ENCODE measurements at regions not wholly inside any gene's neighbourhood (a gene's known extent, or its start where the extent isn't known, plus 50 kb on each side); places are given as distances from the start of the nearest gene placed in this dataset.

GRCh38 chr13:85619321-85619720, 179.9 kb downstream of the SLITRK6 start:
- Histone ChIP-seq H3K36me3 (replicated peaks; ENCODE audit: low read depth, low read length) (no peaks in the 10 kb centered on the region), H2AFZ (ENCODE audit: low read depth, low read length) (no peak overlapping the region), H3K79me2 (ENCODE audit: low read length) (no peaks in the 10 kb centered on the region), H3K9ac (ENCODE audit: low read length) (no peak overlapping the region), H3K27ac (ENCODE audit: low read length) (no peak overlapping the region), H3K4me2 (ENCODE audit: low read length) (no peak overlapping the region), H3K4me3 (ENCODE audit: low read length) (no peak overlapping the region), H3K27me3 (ENCODE audit: low read depth, low read length) (no peaks in the 10 kb centered on the region), H4K20me1 (ENCODE audit: insufficient read depth, low read length) (no peaks in the 10 kb centered on the region), H3K9me3 (ENCODE audit: insufficient read depth, low read length) (no peaks in the 10 kb centered on the region), H3K4me1 (ENCODE audit: low read length) (no peaks in the 10 kb centered on the region)
- TF ChIP-seq EZH2phosphoT487 (IDR thresholded peaks at IDR 0.05; ENCODE audit: low read depth) = no peak
- TF ChIP-seq, protein P1, sequence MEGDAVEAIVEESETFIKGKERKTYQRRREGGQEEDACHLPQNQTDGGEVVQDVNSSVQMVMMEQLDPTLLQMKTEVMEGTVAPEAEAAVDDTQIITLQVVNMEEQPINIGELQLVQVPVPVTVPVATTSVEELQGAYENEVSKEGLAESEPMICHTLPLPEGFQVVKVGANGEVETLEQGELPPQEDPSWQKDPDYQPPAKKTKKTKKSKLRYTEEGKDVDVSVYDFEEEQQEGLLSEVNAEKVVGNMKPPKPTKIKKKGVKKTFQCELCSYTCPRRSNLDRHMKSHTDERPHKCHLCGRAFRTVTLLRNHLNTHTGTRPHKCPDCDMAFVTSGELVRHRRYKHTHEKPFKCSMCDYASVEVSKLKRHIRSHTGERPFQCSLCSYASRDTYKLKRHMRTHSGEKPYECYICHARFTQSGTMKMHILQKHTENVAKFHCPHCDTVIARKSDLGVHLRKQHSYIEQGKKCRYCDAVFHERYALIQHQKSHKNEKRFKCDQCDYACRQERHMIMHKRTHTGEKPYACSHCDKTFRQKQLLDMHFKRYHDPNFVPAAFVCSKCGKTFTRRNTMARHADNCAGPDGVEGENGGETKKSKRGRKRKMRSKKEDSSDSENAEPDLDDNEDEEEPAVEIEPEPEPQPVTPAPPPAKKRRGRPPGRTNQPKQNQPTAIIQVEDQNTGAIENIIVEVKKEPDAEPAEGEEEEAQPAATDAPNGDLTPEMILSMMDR (IDR thresholded peaks at IDR 0.05; ENCODE audit: low read depth, low read length) = no peak

DNA sequence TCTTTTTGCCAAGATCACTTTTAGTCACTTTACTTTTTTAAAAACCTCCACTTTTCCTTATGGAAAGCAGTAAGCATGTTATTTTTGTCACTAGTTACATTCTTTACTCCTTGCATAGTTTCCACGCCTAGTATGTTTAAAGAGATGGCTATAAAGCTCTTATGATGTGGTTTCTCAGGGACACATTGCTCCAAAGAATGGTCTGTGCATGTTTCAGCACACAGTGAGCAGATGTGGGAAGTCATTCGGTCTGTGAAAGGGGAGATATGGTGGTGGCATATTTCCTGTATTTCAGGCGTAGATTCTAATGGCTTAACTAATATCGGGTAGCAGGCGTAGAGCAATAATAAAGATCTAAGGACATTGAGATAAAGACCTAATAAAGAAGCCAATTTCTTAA, 180.7 kb downstream of the SLITRK6 start:
- Histone ChIP-seq H3K36me3 (replicated peaks; ENCODE audit: low read depth, low read length) (no peaks in the 10 kb centered on the region), H3K79me2 (ENCODE audit: low read length) (no peaks in the 10 kb centered on the region), H4K20me1 (ENCODE audit: insufficient read depth, low read length) (no peaks in the 10 kb centered on the region), H3K4me1 (ENCODE audit: low read length) (no peaks in the 10 kb centered on the region), H3K4me2 (ENCODE audit: low read length) (no peak overlapping the region), H2AFZ (ENCODE audit: low read depth, low read length) (no peak overlapping the region), H3K27me3 (ENCODE audit: low read depth, low read length) (no peaks in the 10 kb centered on the region), H3K4me3 (ENCODE audit: low read length) (no peak overlapping the region), H3K27ac (ENCODE audit: low read length) (no peak overlapping the region), H3K9ac (ENCODE audit: low read length) (no peak overlapping the region), H3K9me3 (ENCODE audit: insufficient read depth, low read length) (no peaks in the 10 kb centered on the region)
- TF ChIP-seq, protein P1 (IDR thresholded peaks at IDR 0.05; ENCODE audit: low read depth, low read length) = no peak

DNA sequence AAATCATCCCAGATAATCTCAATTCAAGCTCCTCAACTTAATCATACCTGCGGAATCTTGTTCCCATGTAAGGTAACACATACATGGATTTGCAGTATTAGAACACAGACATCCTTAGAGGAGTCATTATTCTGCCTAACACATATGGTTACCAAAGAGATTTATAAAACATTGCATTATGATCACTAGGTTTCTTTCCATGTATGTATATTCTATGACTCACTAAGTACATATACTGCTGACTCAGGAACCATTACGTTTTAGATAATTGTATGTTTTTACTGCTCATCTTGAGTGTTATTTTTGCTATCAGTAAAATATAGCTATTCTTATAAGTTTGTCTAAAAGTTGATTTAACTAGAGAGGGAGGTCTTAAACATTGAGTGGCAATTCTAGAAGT, 182.9 kb downstream of the SLITRK6 start:
- H3K9me3 ChIP-seq (ENCODE audit: insufficient read depth, low read length) = no peaks in the 10 kb centered on the region
- H3K79me2 ChIP-seq (ENCODE audit: low read length) = no peaks in the 10 kb centered on the region
- TF ChIP-seq EZH2phosphoT487 (IDR thresholded peaks at IDR 0.05; ENCODE audit: low read depth) = no peak
- TF ChIP-seq, protein P1 (IDR thresholded peaks at IDR 0.05; ENCODE audit: low read depth, low read length) = no peak
- no peaks in the 10 kb centered on the region for H3K4me1 ChIP-seq (ENCODE audit: low read length)
- H2AFZ ChIP-seq (ENCODE audit: low read depth, low read length) = no peak overlapping the region
- H3K4me2 ChIP-seq (ENCODE audit: low read length) = no peak overlapping the region
- no peaks in the 10 kb centered on the region for H3K36me3 ChIP-seq (replicated peaks; ENCODE audit: low read depth, low read length)
- no peak overlapping the region for H3K4me3 ChIP-seq (ENCODE audit: low read length)
- no peak overlapping the region for H3K9ac ChIP-seq (ENCODE audit: low read length)
- H3K27ac ChIP-seq (ENCODE audit: low read length) = no peak overlapping the region
- H3K27me3 ChIP-seq (ENCODE audit: low read depth, low read length) = no peaks in the 10 kb centered on the region
- H4K20me1 ChIP-seq (ENCODE audit: insufficient read depth, low read length) = no peaks in the 10 kb centered on the region

DNA sequence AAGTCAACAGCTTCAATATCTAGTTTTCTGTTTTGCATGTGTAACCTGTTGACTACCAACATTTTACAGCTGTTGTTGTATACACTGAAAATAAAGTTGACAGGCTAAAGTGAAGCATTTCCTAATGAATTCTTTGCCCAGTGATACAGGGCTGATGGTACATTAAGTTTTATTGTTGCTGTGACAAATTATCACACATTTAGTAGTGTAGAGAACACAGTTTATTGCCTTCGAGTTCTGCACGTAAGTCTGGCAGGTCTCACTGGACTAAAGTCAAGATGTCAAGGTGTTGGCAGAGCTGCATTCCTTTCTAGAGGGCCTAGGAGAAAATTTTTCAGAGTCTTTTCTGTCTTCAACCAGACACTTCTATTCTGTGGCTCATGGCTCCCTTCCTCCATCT, 184.2 kb downstream of the SLITRK6 start:
- no peaks in the 10 kb centered on the region for H3K27me3 ChIP-seq (ENCODE audit: low read depth, low read length)
- no peak for TF ChIP-seq EZH2phosphoT487 (IDR thresholded peaks at IDR 0.05; ENCODE audit: low read depth)
- no peak overlapping the region for H3K4me3 ChIP-seq (ENCODE audit: low read length)

GRCh38 chr13:85610024-85610423, 189.2 kb downstream of the SLITRK6 start:
- Histone ChIP-seq H3K79me2 (ENCODE audit: low read length) (no peaks in the 10 kb centered on the region), H3K36me3 (replicated peaks; ENCODE audit: low read depth, low read length) (no peaks in the 10 kb centered on the region), H3K4me1 (ENCODE audit: low read length) (peaks cover 4% of the 10 kb centered on the region; the same call in 1 of the 2 replicates), H3K9me3 (ENCODE audit: insufficient read depth, low read length) (no peaks in the 10 kb centered on the region), H4K20me1 (ENCODE audit: insufficient read depth, low read length) (no peaks in the 10 kb centered on the region), H3K4me3 (ENCODE audit: low read length) (no peak overlapping the region), H3K27me3 (ENCODE audit: low read depth, low read length) (no peaks in the 10 kb centered on the region), H3K27ac (ENCODE audit: low read length) (no peak overlapping the region), H3K4me2 (ENCODE audit: low read length) (no peak overlapping the region), H2AFZ (ENCODE audit: low read depth, low read length) (no peak overlapping the region), H3K9ac (ENCODE audit: low read length) (no peak overlapping the region)
- TF ChIP-seq, protein P1 (IDR thresholded peaks at IDR 0.05; ENCODE audit: low read depth, low read length) = no peak
- no peak for TF ChIP-seq EZH2phosphoT487 (IDR thresholded peaks at IDR 0.05; ENCODE audit: low read depth)

More for the DNA sequence above, 184.2 kb downstream of the SLITRK6 start:
- Histone ChIP-seq H3K9me3 (ENCODE audit: insufficient read depth, low read length) (no peaks in the 10 kb centered on the region), H2AFZ (ENCODE audit: low read depth, low read length) (no peak overlapping the region), H3K79me2 (ENCODE audit: low read length) (no peaks in the 10 kb centered on the region), H3K4me1 (ENCODE audit: low read length) (no peaks in the 10 kb centered on the region), H3K9ac (ENCODE audit: low read length) (no peak overlapping the region), H3K4me2 (ENCODE audit: low read length) (no peak overlapping the region), H3K27ac (ENCODE audit: low read length) (no peak overlapping the region), H4K20me1 (ENCODE audit: insufficient read depth, low read length) (no peaks in the 10 kb centered on the region), H3K36me3 (replicated peaks; ENCODE audit: low read depth, low read length) (no peaks in the 10 kb centered on the region)
